ENCODE measurements at regions not wholly inside any gene's neighbourhood (a gene's known extent, or its start where the extent isn't known, plus 50 kb on each side); places are given as distances from the start of the nearest gene placed in this dataset.

GRCh38 chr15:36497901-36498300, 81.5 kb upstream of the CDIN1 start:
- no peak for TF ChIP-seq CTCF (IDR thresholded peaks at IDR 0.05)
- TF ChIP-seq POLR2A (IDR thresholded peaks at IDR 0.05): no peak

Measured in adrenal gland (tissue), 5 donors.